Esophagus squamous epithelium (tissue), 5 donors: ENCODE measurements at regions not wholly inside any gene's neighbourhood (a gene's known extent, or its start where the extent isn't known, plus 50 kb on each side); places are given as distances from the start of the nearest gene placed in this dataset.

ENCODE experiments used
- DNase-seq: peaks from one replicate; lab custom pipeline; 2025; lab: John Stamatoyannopoulos, UW
- H3K27ac ChIP-seq, 4 donors: fragments of 200-600 bp; sonication (generic); one replicate each; pipeline ENCODE4 v1.5.1; 2016 to 2019; ENCODE audit warnings: mild to moderate bottlenecking in 1 of 4
- H3K27me3 ChIP-seq, 4 donors: fragments of 200-600 bp; sonication (generic); 1 replicate in 3 of 4; 2 replicates in 1 of 4; pipeline versions ENCODE4 v1.5.1 to v1.6.0; 2017 to 2021; ENCODE audit warnings: antibody characterized with exemption in 1 of 4
- H3K36me3 ChIP-seq, 3 donors: fragments of 200-600 bp; sonication (generic); one replicate each; pipeline ENCODE4 v1.5.1; 2016 to 2019
- H3K4me1 ChIP-seq, 3 donors: fragments of 200-600 bp; sonication (generic); one replicate each; pipeline ENCODE4 v1.5.1; 2017 to 2019
- H3K4me3 ChIP-seq, 4 donors: fragments of 200-600 bp; sonication (generic); 1 replicate in 3 of 4; 2 replicates in 1 of 4; pipeline ENCODE4 v1.5.1; 2016 to 2019; ENCODE audit warnings: mild to moderate bottlenecking in 2 of 4, moderate library complexity in 1 of 4
- H3K9me3 ChIP-seq, 3 donors: fragments of 200-600 bp; sonication (generic); one replicate each; pipeline ENCODE4 v1.5.1; 2016 to 2019
- CTCF ChIP-seq, 6 experiments: fragments of 450-650 bp in 4 of 6; fragments of 200-600 bp in 2 of 6; sonication (generic) in 2 of 6; IDR thresholded peaks; one replicate each; pipeline ENCODE4 v1.5.1; 2016 to 2019; ENCODE audit warnings: antibody characterized with exemption in 6 of 6, mild to moderate bottlenecking in 4 of 6, moderate library complexity in 4 of 6
- POLR2A ChIP-seq, 4 donors: fragments of 450-650 bp; IDR thresholded peaks; one replicate each; pipeline ENCODE4 v1.6.1; 2017; ENCODE audit warnings: antibody characterized with exemption in 4 of 4, mild to moderate bottlenecking in 4 of 4, moderate library complexity in 3 of 4
- WGBS, 2 donors: methylation state at CpG; one replicate each; pipeline ENCODE4 v1.1.5; 2018; 5-methylcytosine and 5-hydroxymethylcytosine counted together
- intact Hi-C: fragments of 100-400 bp; cut with DNase I; formaldehyde crosslinking; loops from one replicate; pipeline ENCODE4 v1.15.0; 2022
- donor health status: DM: yes; HTN: yes; CAD: no.

- WGBS, 2 donors: 88 to 89% methylated on average over 10 to 12 of the region's 13 CpGs
- no peak for DNase-seq
- Histone ChIP-seq H3K9me3 (no peaks in the 10 kb centered on the region), H3K27ac (no peak overlapping the region), H3K4me1 (no peaks in the 10 kb centered on the region), H3K27me3 (peaks cover 0 to 42% (median 0%) of the 10 kb centered on the region in 4 donors), H3K4me3 (no peak overlapping the region), H3K36me3 (no peaks in the 10 kb centered on the region)
- intact Hi-C loops: no loop called here
- no peak for TF ChIP-seq POLR2A (IDR thresholded peaks at IDR 0.05)
- TF ChIP-seq CTCF (IDR thresholded peaks at IDR 0.05): no peak
These were observed 59.0 kb upstream of the AFDN start for GRCh38 chr6:167767715-167768107.

GRCh38 chr6:167768471-167769215 is 58.1 kb upstream of the AFDN start:
- Histone ChIP-seq H3K27ac (no peak overlapping the region), H3K9me3 (no peaks in the 10 kb centered on the region), H3K27me3 (peaks cover 0 to 44% (median 0%) of the 10 kb centered on the region in 4 donors), H3K36me3 (no peaks in the 10 kb centered on the region), H3K4me1 (no peaks in the 10 kb centered on the region), H3K4me3 (no peak overlapping the region)
- no peak for DNase-seq
- TF ChIP-seq CTCF (IDR thresholded peaks at IDR 0.05) (no peak), POLR2A (IDR thresholded peaks at IDR 0.05) (no peak)
- 87 to 88% methylated on average over 7 of the region's 18 CpGs for WGBS, 2 donors
- intact Hi-C loops: no loop called here

GRCh38 chr6:167769408-167770190 is 57.1 kb upstream of the AFDN start:
- no peaks in the 10 kb centered on the region for H3K4me1 ChIP-seq
- H3K36me3 ChIP-seq: no peaks in the 10 kb centered on the region
- no peak overlapping the region for H3K4me3 ChIP-seq
- DNase-seq: no peak
- intact Hi-C loops: no loop called here
- no peaks in the 10 kb centered on the region for H3K9me3 ChIP-seq
- no peak overlapping the region for H3K27ac ChIP-seq
- no peak for TF ChIP-seq POLR2A (IDR thresholded peaks at IDR 0.05)
- no peak for TF ChIP-seq CTCF (IDR thresholded peaks at IDR 0.05)
- WGBS, 2 donors: 80 to 90% methylated on average over 6 to 11 of the region's 13 CpGs
- H3K27me3 ChIP-seq: peaks cover 0 to 48% (median 0%) of the 10 kb centered on the region in 4 donors

GRCh38 chr6:167770291-167770955 is 56.3 kb upstream of the AFDN start:
- peaks cover 0 to 45% (median 0%) of the 10 kb centered on the region in 4 donors for H3K27me3 ChIP-seq
- no peaks in the 10 kb centered on the region for H3K36me3 ChIP-seq
- no peak overlapping the region for H3K27ac ChIP-seq
- no peak for TF ChIP-seq POLR2A (IDR thresholded peaks at IDR 0.05)
- no peak for TF ChIP-seq CTCF (IDR thresholded peaks at IDR 0.05)
- H3K9me3 ChIP-seq: no peaks in the 10 kb centered on the region
- no peak for DNase-seq
- 74 to 79% methylated on average over 14 of the region's 14 CpGs for WGBS, 2 donors
- H3K4me3 ChIP-seq: no peak overlapping the region
- intact Hi-C loops: no loop called here
- H3K4me1 ChIP-seq: no peaks in the 10 kb centered on the region
